ENCODE measurements at regions not wholly inside any gene's neighbourhood (a gene's known extent, or its start where the extent isn't known, plus 50 kb on each side); places are given as distances from the start of the nearest gene placed in this dataset.

DNA sequence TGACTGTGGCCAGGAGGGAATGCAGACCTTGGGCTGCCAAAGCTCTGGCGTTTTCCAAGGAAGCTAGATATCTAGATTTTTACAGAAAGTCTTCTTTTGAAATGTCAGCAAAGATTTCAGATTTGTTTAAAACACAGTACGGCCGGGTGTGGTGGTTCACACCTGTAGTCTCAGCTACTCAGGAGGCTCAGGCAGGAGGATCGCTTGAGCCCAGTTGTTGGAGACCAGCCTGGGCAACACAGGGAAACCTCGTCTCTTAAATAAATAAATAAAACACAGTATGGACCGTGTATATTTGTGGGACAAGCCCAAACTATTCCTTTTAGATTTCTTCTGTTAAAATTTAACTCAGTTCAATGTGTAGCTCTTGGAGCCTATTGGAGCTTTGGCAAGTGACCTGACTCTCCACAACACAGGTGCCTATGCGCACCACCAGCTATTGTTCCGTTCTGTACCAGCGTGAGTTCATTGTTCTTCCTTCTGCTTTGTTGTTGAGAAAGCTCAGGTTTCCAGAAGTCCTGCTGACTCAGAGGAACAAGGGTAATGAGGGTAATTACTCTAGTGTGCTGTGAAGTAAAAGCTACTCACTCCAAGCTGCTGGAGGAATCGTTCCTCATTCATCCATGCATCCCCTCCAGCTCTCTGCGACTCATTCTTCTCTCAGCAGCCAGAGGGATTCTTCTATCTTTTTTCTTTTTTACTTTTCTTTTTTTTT is 73.1 kb upstream of the SLC6A6 start:
- Histone ChIP-seq H3K4me1 (no peaks in the 10 kb centered on the region), H3K36me3 (no peaks in the 10 kb centered on the region), H3K27ac (no peak overlapping the region), H3K4me3 (replicated peaks in 1 of 3) (no peak overlapping the region), H3K27me3 (no peaks in the 10 kb centered on the region), H3K9me3 (no peaks in the 10 kb centered on the region)
- DNase-seq, result no peak
- TF ChIP-seq, protein P1, sequence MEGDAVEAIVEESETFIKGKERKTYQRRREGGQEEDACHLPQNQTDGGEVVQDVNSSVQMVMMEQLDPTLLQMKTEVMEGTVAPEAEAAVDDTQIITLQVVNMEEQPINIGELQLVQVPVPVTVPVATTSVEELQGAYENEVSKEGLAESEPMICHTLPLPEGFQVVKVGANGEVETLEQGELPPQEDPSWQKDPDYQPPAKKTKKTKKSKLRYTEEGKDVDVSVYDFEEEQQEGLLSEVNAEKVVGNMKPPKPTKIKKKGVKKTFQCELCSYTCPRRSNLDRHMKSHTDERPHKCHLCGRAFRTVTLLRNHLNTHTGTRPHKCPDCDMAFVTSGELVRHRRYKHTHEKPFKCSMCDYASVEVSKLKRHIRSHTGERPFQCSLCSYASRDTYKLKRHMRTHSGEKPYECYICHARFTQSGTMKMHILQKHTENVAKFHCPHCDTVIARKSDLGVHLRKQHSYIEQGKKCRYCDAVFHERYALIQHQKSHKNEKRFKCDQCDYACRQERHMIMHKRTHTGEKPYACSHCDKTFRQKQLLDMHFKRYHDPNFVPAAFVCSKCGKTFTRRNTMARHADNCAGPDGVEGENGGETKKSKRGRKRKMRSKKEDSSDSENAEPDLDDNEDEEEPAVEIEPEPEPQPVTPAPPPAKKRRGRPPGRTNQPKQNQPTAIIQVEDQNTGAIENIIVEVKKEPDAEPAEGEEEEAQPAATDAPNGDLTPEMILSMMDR (IDR thresholded peaks at IDR 0.05), result no peak
- no peak for TF ChIP-seq POLR2A (IDR thresholded peaks at IDR 0.05)
- intact Hi-C loops (cut with DNase I), result no loop called here
- 56 to 68% methylated on average over 11 of the region's 11 CpGs for WGBS, 2 donors

DNA sequence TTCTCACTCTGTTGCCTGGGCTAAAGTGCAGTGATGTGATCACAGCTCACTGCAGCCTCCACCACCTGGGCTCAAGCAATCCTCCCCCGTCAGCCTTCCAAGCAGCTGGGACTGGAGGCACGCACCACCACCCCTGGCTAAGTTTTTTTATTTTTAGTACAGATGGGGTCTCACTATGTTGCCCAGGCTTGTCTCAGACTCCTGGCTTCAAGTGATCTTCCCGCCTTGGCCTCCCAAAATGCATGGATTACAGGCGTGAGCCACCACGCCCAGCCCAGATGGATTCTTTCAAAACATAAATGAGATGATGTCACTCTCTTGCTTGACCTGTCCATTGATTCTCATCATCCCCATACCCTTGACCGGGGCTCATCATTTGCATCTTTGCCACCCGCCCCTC is 72.6 kb upstream of the SLC6A6 start:
- Histone ChIP-seq H3K4me1 (no peaks in the 10 kb centered on the region), H3K36me3 (no peaks in the 10 kb centered on the region), H3K27me3 (no peaks in the 10 kb centered on the region), H3K4me3 (replicated peaks in 1 of 3) (no peak overlapping the region), H3K27ac (no peak overlapping the region), H3K9me3 (no peaks in the 10 kb centered on the region)
- WGBS, 2 donors, result 86 to 91% methylated on average over 7 of the region's 7 CpGs
- DNase-seq, result no peak
- TF ChIP-seq, protein P1 (IDR thresholded peaks at IDR 0.05), result no peak
- no peak for TF ChIP-seq POLR2A (IDR thresholded peaks at IDR 0.05)
- intact Hi-C loops (cut with DNase I), result no loop called here

DNA sequence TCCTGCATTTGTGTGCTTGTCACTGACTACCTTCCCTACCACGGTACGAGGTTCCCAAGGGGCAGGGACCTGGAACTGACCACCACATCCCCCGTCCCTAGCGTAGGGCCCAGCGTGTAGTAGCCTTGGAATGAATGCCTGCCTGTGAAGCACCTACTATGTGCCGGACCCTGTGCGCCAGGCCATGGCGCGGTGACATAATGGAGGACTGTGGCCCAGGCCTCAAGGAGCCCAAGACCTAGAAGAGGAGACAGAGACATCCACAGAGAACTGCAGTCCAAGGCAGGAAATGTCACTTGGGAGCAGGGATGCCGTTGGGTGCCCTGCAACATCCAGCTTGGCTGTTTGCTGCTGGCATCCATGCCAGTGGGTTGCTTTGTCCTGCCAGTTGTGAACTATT is 71.9 kb upstream of the SLC6A6 start:
- Histone ChIP-seq H3K36me3 (no peaks in the 10 kb centered on the region), H3K27ac (no peak overlapping the region), H3K4me1 (no peaks in the 10 kb centered on the region), H3K9me3 (no peaks in the 10 kb centered on the region), H3K27me3 (no peaks in the 10 kb centered on the region), H3K4me3 (replicated peaks in 1 of 3) (no peak overlapping the region)
- 93 to 96% methylated on average over 10 of the region's 10 CpGs for WGBS, 2 donors
- no peak for DNase-seq
- no peak for TF ChIP-seq POLR2A (IDR thresholded peaks at IDR 0.05)
- TF ChIP-seq, protein P1 (IDR thresholded peaks at IDR 0.05), result no peak
- intact Hi-C loops (cut with DNase I), result no loop called here

DNA sequence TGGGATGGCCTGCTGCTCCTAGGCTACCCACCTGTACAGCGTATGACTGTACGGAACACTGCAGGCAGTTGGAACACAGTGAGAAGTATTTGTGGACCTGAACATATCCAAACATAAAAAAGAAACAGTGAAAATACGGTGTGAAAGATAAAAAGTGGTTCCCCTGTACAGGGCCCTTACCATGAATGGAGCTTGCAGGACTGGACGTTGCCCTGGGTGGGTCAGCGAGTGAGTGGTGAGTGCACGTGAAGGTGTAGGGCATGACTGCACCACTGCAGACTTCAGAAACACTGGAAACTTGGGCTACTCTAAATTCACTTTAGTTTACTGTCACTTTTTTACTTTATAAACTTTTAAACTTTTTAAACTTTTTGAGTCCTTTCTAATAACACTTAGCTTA is 71.2 kb upstream of the SLC6A6 start:
- H3K27ac ChIP-seq, result no peak overlapping the region
- 88 to 91% methylated on average over 6 of the region's 6 CpGs for WGBS, 2 donors

DNA sequence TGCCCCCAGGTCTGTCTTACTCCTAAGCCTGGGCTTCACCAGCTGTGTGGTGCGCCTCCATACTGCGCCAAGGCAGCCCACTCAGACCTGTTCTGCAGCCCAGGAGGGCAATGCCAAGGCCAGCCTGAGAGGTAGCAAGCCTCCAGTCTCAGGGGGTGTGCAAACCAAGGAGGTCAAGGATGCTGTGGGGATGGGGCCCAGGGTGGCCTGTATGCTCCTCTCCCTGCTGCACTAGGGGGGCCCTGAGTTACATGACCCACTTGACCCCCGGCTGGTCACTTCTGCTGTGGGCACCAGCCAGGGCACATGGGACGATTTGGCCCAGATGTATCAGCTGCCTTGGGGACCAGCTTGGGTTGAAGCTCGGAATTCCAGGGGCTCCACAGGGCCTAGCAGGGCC is 70.0 kb upstream of the SLC6A6 start:
- no peaks in the 10 kb centered on the region for H3K9me3 ChIP-seq
- H3K4me3 ChIP-seq (replicated peaks in 1 of 3), result no peak overlapping the region
- H3K36me3 ChIP-seq, result no peaks in the 10 kb centered on the region
- intact Hi-C loops (cut with DNase I), result no loop called here
- DNase-seq, result no peak
- 90 to 95% methylated on average over 2 to 5 of the region's 5 CpGs for WGBS, 2 donors
- no peak overlapping the region for H3K27ac ChIP-seq
- no peaks in the 10 kb centered on the region for H3K27me3 ChIP-seq
- H3K4me1 ChIP-seq, result no peaks in the 10 kb centered on the region
- TF ChIP-seq, protein P1 (IDR thresholded peaks at IDR 0.05), result no peak
- no peak for TF ChIP-seq POLR2A (IDR thresholded peaks at IDR 0.05)

More for the DNA sequence above, 71.2 kb upstream of the SLC6A6 start:
- intact Hi-C loops (cut with DNase I), result no loop called here
- TF ChIP-seq POLR2A (IDR thresholded peaks at IDR 0.05), result no peak
- TF ChIP-seq, protein P1 (IDR thresholded peaks at IDR 0.05), result no peak
- H3K4me3 ChIP-seq (replicated peaks in 1 of 3), result no peak overlapping the region
- no peaks in the 10 kb centered on the region for H3K9me3 ChIP-seq
- H3K27me3 ChIP-seq, result no peaks in the 10 kb centered on the region
- H3K36me3 ChIP-seq, result no peaks in the 10 kb centered on the region
- no peaks in the 10 kb centered on the region for H3K4me1 ChIP-seq
- no peak for DNase-seq

Data from thyroid gland (tissue), 4 donors.